PC-3 (cell line): ENCODE measurements at regions not wholly inside any gene's neighbourhood (a gene's known extent, or its start where the extent isn't known, plus 50 kb on each side); places are given as distances from the start of the nearest gene placed in this dataset.
A peak's percentile ranks its signal among the peaks of the same experiment; 100 is the strongest.

Source experiments
- ATAC-seq: fragments of 200-7000 bp; cut with Tn5 transposase; 2 replicates; pipeline ENCODE4 v1.9.1; 2020; ENCODE audit warnings: mild to moderate bottlenecking, moderate library complexity
- BruUV-seq: library from RNA; stranded (reverse); fragments of 400-500 nt; replicated peaks from 2 replicates; lab custom pipeline; 2021; lab: Mats Ljungman, UMichigan
- CTCF ChIA-PET: fragments of 300-600 bp; sonication (Branson Sonifier 250); formaldehyde crosslinking; loops from one replicate; lab custom pipeline; 2022; ENCODE audit warnings: antibody characterized with exemption; lab: Charles Lee
- POLR2A ChIA-PET: fragments of 300-600 bp; sonication (Branson Sonifier 250); formaldehyde crosslinking; loops from one replicate; lab custom pipeline; 2022; ENCODE audit warnings: antibody characterized with exemption; ENCODE audit not compliant: unreplicated experiment; lab: Charles Lee
- DNase-seq: peaks from one replicate; pipeline ENCODE4 v3.0.0-alpha.2; 2015
- H2AFZ ChIP-seq: fragments of 300-600 bp; sonication (generic); 2 replicates; pipeline ENCODE4 v1.6.0; 2016; ENCODE audit warnings: antibody characterized with exemption, low read length
- H3F3A ChIP-seq: fragments of 300-600 bp; sonication (generic); one replicate; pipeline ENCODE4 v1.6.0; 2017; ENCODE audit warnings: antibody characterized with exemption, low read length, control low read depth, mild to moderate bottlenecking; ENCODE audit not compliant: unreplicated experiment
- H3K27ac ChIP-seq: fragments of 300-600 bp; sonication (generic); 2 replicates; pipeline ENCODE4 v1.5.1; 2016; ENCODE audit warnings: mild to moderate bottlenecking, low read length
- H3K27me3 ChIP-seq: fragments of 300-600 bp; sonication (generic); 2 replicates; pipeline ENCODE4 v1.6.1; 2016; ENCODE audit warnings: low read length, mixed read lengths
- H3K36me3 ChIP-seq: fragments of 300-600 bp; sonication (generic); 2 replicates; pipeline ENCODE4 v1.6.1; 2016; ENCODE audit warnings: low read depth, mixed run types, low read length, mixed read lengths
- H3K4me1 ChIP-seq: fragments of 300-600 bp; sonication (generic); 2 replicates; pipeline ENCODE4 v1.5.1; 2016; ENCODE audit warnings: low read length; ENCODE audit not compliant: insufficient read depth
- H3K4me2 ChIP-seq: fragments of 300-600 bp; sonication (generic); 2 replicates; pipeline ENCODE4 v1.6.0; 2016; ENCODE audit warnings: low read length
- H3K4me3 ChIP-seq: fragments of 300-600 bp; sonication (generic); 2 replicates; pipeline ENCODE4 v1.5.1; 2016; ENCODE audit warnings: mild to moderate bottlenecking, low read length, mixed read lengths
- H3K79me2 ChIP-seq: fragments of 300-600 bp; sonication (generic); 2 replicates; pipeline ENCODE4 v1.6.1; 2017; ENCODE audit warnings: low read length, mixed read lengths
- H3K9ac ChIP-seq: fragments of 300-600 bp; sonication (generic); 2 replicates; pipeline ENCODE4 v1.6.0; 2016; ENCODE audit warnings: mild to moderate bottlenecking, low read length
- H3K9me2 ChIP-seq: fragments of 300-600 bp; sonication (generic); replicated peaks from 2 replicates; pipeline ENCODE4 v1.6.1; 2016; ENCODE audit warnings: mixed run types, low read length, mixed read lengths
- H3K9me3 ChIP-seq: fragments of 300-600 bp; sonication (generic); 2 replicates; pipeline ENCODE4 v1.6.1; 2016; ENCODE audit warnings: low read length, mixed read lengths
- H4K20me1 ChIP-seq: fragments of 300-600 bp; sonication (generic); 2 replicates; pipeline ENCODE4 v1.6.1; 2016; ENCODE audit warnings: low read length, mixed read lengths
- EZH2 ChIP-seq: fragments of 300-600 bp; sonication (generic); IDR thresholded peaks from one replicate; pipeline ENCODE4 v1.6.1; 2017; ENCODE audit warnings: antibody characterized with exemption, mild to moderate bottlenecking, low read length; ENCODE audit not compliant: unreplicated experiment
- EZH2phosphoT487 ChIP-seq: fragments of 300-600 bp; sonication (generic); IDR thresholded peaks from 2 replicates; pipeline ENCODE4 v1.6.1; 2018; ENCODE audit warnings: mild to moderate bottlenecking, antibody characterized with exemption, low read length, borderline replicate concordance
- intact Hi-C: fragments of 100-400 bp; cut with micrococcal nuclease; formaldehyde crosslinking; loops from 2 replicates; pipeline ENCODE4 v1.9.0; 2023
- TF ChIP-seq, protein P1 (sequence below): fragments of 300-600 bp; sonication (generic); conservative IDR thresholded peaks from 2 replicates; pipeline ENCODE4 v1.5.1; 2017; ENCODE audit warnings: antibody characterized with exemption, low read depth, mild to moderate bottlenecking, low read length

- BruUV-seq: no TSS peak
- no peak for ATAC-seq
Measured at GRCh38 chr11:33959855-33960400, 68.1 kb upstream of the LMO2 start.

GRCh38 chr11:33957304-33957917 is 65.5 kb upstream of the LMO2 start:
- H3K9ac ChIP-seq: no peak overlapping the region
- peaks cover 6% of the 10 kb centered on the region; the same call in 1 of the 2 replicates for H3K4me1 ChIP-seq
- no peak overlapping the region for H3K4me2 ChIP-seq
- CTCF ChIA-PET: no interaction called here
- intact Hi-C loops: no loop called here
- H3K36me3 ChIP-seq: no peaks in the 10 kb centered on the region
- TF ChIP-seq, protein P1, sequence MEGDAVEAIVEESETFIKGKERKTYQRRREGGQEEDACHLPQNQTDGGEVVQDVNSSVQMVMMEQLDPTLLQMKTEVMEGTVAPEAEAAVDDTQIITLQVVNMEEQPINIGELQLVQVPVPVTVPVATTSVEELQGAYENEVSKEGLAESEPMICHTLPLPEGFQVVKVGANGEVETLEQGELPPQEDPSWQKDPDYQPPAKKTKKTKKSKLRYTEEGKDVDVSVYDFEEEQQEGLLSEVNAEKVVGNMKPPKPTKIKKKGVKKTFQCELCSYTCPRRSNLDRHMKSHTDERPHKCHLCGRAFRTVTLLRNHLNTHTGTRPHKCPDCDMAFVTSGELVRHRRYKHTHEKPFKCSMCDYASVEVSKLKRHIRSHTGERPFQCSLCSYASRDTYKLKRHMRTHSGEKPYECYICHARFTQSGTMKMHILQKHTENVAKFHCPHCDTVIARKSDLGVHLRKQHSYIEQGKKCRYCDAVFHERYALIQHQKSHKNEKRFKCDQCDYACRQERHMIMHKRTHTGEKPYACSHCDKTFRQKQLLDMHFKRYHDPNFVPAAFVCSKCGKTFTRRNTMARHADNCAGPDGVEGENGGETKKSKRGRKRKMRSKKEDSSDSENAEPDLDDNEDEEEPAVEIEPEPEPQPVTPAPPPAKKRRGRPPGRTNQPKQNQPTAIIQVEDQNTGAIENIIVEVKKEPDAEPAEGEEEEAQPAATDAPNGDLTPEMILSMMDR: no peak
- TF ChIP-seq EZH2phosphoT487: no peak
- TF ChIP-seq EZH2: no peak
- H3K4me3 ChIP-seq: no peak overlapping the region
- no peaks in the 10 kb centered on the region for H3K9me2 ChIP-seq
- POLR2A ChIA-PET: no interaction called here
- no peaks in the 10 kb centered on the region for H3K27me3 ChIP-seq
- no peak overlapping the region for H2AFZ ChIP-seq
- no peaks in the 10 kb centered on the region for H3F3A ChIP-seq
- H3K79me2 ChIP-seq: no peaks in the 10 kb centered on the region
- DNase-seq (peak; percentile 61), ATAC-seq (peak; percentile 43)
- no peak overlapping the region for H3K27ac ChIP-seq
- H3K9me3 ChIP-seq: no peaks in the 10 kb centered on the region
- BruUV-seq: no TSS peak
- no peaks in the 10 kb centered on the region for H4K20me1 ChIP-seq

More at GRCh38 chr11:33959855-33960400, 68.1 kb upstream of the LMO2 start:
- CTCF ChIA-PET: no interaction called here
- DNase-seq: no peak
- H3K4me3 ChIP-seq: no peak overlapping the region
- H3K4me1 ChIP-seq: no peaks in the 10 kb centered on the region
- no peaks in the 10 kb centered on the region for H3K79me2 ChIP-seq
- H2AFZ ChIP-seq: no peak overlapping the region
- no peaks in the 10 kb centered on the region for H3F3A ChIP-seq
- H4K20me1 ChIP-seq: no peaks in the 10 kb centered on the region
- H3K27me3 ChIP-seq: no peaks in the 10 kb centered on the region
- POLR2A ChIA-PET: no interaction called here
- no peak overlapping the region for H3K9ac ChIP-seq
- no peak overlapping the region for H3K4me2 ChIP-seq
- H3K9me3 ChIP-seq: no peaks in the 10 kb centered on the region
- H3K36me3 ChIP-seq: no peaks in the 10 kb centered on the region
- TF ChIP-seq EZH2 (no peak), EZH2phosphoT487 (no peak)
- TF ChIP-seq, protein P1: no peak
- intact Hi-C loops: no loop called here
- no peak overlapping the region for H3K27ac ChIP-seq
- no peaks in the 10 kb centered on the region for H3K9me2 ChIP-seq

DNA sequence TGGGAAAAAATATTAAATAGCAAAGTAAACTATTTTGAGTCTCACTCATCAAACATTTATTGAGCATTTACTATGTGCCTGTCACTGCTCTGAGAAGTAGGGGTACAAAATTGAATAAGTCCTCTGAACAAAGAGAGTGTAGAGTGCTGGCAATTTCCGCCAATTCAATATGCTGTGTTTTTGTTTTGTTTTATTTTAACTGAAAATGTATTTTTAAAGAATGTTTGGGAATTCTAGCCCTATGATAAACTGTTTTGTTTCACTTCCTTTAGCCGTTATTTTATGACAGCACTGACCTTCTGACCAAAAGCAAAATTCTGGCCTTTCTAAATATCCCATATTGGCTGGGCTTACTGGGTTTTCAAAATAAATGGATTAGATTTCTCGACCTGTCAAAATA is 64.7 kb upstream of the LMO2 start:
- TF ChIP-seq EZH2 (no peak), EZH2phosphoT487 (no peak)
- TF ChIP-seq, protein P1: no peak
- Histone ChIP-seq H2AFZ (no peak overlapping the region), H3K79me2 (no peaks in the 10 kb centered on the region), H3K27ac (no peak overlapping the region), H4K20me1 (no peaks in the 10 kb centered on the region), H3K36me3 (no peaks in the 10 kb centered on the region), H3K27me3 (no peaks in the 10 kb centered on the region), H3K9ac (no peak overlapping the region), H3F3A (no peaks in the 10 kb centered on the region), H3K4me1 (peaks cover 6% of the 10 kb centered on the region; the same call in 1 of the 2 replicates), H3K9me2 (no peaks in the 10 kb centered on the region), H3K9me3 (no peaks in the 10 kb centered on the region), H3K4me2 (no peak overlapping the region), H3K4me3 (no peak overlapping the region)
- no peak for ATAC-seq
- POLR2A ChIA-PET: no interaction called here
- intact Hi-C loops: no loop called here
- CTCF ChIA-PET: no interaction called here
- no peak for DNase-seq
- BruUV-seq: no TSS peak
